DMS 273 (cell line): ENCODE measurements at regions not wholly inside any gene's neighbourhood (a gene's known extent, or its start where the extent isn't known, plus 50 kb on each side); places are given as distances from the start of the nearest gene placed in this dataset.
A peak's percentile ranks its signal among the peaks of the same experiment; 100 is the strongest.

Source experiments
- DNase-seq: peaks from one replicate; lab custom pipeline; 2025; ENCODE audit not compliant: unreplicated experiment; lab: John Stamatoyannopoulos, UW

GRCh38 chr4:36709991-36710390 is 428.6 kb downstream of the DTHD1 start:
- DNase-seq: peak; percentile 55

GRCh38 chr4:36712013-36712412 is 430.6 kb downstream of the DTHD1 start:
- no peak for DNase-seq

GRCh38 chr4:36716874-36717273 is 435.5 kb downstream of the DTHD1 start:
- DNase-seq: no peak

DNA sequence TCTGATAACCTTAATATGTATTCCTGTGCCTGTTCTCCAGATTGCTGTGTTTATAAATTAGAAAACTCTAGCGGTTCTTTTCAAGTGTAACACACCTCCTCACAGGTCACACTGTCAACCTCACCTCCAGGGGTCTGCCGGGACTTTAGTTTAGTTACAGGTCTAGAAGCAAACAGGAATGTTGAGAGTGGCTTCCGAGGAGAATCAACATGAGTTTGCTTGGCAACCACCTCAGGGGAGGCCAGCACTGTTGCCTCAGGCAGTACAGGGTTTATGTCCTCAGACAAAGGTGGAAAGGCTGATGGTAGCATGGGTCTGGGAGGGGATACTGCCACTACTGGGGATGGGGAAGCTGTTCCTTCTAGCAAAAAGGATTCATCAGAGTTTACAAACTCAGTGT is 438.0 kb downstream of the DTHD1 start:
- DNase-seq: no peak

- DNase-seq: no peak
Observed at GRCh38 chr4:36722986-36723385, 441.6 kb downstream of the DTHD1 start.

DNA sequence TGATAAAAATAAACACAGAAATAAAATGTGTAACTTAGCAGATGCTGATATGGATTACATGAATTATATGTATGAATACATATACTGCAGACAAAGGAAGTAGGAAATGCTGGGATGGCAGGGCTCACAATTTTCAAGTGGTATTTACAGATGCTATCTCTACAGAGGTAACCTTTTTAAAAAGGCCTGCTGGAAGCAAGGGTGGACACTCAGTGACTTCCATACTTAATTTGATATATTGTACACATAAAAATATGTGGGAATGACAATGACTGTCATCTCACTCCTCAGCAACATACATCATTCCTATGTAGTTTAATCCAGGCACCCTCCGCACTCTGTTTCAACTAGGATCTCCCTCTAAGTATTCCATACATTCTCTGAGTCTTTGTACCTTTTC is 452.9 kb downstream of the DTHD1 start:
- DNase-seq: no peak

DNA sequence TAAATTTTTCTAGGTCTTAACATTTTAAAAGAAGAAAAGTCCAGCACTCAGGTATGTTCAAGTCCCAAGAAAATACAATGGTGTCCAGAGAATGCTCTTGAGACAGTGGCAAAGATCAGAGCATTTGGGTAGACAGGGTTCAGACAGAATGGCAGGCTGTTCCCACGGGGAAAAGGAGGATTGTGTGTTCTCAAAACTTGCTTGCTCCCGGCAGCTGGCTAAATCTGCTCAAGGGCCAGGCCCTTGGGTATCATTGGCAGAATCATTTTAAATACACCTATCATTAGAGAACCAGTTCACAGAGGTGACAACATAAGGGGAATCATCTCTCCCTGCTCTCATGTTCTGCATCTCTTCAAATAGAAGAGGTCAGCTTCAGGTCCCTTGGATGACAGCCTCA is 456.3 kb downstream of the DTHD1 start:
- DNase-seq: peak; percentile 42

GRCh38 chr4:36740796-36741310 is 459.4 kb downstream of the DTHD1 start:
- peak; percentile 87 for DNase-seq

DNA sequence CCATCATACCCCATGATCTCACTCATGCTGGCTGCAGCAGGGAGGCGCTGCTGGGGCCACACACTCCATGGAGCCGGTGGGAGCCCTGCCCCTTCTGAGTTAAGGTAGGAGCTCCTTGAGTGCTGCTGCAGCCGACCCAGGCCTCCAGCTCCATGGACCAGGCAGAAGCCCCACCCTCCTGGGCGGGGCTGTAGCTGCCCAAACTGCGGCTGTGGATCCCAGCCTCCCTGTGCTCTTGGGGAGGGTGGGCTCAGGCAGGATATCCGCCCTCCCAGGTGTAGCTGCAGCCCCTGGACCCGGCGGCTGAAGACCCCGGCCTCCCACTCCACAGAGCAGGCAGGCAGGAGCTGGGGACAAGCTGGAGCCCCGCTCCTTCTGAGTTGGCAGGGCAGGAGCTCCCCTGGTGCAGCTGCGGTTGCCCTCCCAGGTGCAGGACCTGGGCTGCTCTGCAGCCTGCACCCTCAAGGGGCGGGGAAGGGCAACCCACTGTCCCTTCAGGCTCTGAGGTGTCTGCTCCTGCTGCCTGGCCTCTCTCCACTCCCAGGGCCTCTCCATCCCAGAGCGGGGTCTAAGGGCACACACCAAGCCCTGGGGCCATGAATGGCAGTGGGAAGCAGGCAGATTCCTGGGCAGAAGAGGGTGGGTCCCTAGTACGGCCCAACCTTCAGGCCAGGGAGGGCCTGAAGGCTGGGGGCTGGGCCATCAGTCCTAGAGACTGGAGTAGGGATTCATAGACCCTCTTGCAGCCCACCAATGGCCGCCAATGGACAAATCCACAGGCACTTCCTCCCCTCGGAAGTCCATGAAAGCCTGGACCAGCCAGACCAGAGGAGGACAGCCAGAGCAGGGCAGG is 466.1 kb downstream of the DTHD1 start:
- DNase-seq: no peak

DNA sequence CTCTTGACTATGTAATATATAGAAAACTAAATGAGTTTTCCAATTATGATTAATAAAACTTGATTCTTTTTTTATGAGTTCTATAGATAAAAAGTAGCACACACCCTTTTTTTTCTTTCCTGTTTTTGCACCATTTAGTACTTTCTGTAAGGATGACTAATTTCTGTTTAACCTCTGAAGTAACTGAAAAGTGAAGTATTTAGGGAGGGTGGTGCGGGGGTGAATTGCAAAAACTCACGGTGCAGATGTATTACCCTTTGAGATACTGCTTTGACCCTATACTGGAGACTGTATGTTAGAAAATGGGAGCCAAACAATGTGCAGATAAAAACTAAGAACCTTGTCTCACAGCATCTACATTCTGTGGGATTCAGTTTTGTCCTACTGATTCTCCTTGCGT is 471.6 kb downstream of the DTHD1 start:
- no peak for DNase-seq

DNA sequence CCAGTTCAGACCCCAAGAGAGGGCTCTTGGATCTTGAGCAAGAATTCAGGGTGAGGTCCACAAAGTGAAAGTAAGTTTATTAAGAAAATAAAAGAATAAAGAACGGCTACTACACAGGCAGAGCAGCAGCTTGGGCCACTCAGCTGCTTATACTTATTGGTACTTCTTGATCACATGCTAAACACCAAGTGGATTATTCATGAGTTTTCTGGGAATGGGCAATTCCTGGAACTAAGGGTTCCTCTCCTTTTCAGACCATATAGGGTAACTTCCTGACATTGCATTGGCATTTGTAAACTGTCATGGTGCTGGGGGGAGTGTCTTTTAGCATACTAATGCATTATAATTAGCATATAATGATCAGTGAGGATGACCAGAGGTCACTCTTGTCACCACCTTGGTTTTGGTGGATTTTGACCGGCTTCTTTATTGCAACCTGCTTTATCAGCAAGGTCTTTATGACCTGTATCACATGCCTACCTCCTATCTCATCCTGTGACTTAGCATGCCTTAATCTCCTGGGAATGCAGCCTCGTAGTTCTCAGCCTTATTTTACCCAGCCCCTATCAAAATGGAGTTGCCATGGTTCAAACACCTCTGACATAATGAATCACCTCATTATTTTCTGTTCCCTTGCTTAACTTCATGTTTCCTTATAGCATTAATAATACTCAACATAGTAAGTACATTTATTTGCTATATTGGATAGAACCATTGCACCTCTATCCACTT is 476.3 kb downstream of the DTHD1 start:
- no peak for DNase-seq

DNA sequence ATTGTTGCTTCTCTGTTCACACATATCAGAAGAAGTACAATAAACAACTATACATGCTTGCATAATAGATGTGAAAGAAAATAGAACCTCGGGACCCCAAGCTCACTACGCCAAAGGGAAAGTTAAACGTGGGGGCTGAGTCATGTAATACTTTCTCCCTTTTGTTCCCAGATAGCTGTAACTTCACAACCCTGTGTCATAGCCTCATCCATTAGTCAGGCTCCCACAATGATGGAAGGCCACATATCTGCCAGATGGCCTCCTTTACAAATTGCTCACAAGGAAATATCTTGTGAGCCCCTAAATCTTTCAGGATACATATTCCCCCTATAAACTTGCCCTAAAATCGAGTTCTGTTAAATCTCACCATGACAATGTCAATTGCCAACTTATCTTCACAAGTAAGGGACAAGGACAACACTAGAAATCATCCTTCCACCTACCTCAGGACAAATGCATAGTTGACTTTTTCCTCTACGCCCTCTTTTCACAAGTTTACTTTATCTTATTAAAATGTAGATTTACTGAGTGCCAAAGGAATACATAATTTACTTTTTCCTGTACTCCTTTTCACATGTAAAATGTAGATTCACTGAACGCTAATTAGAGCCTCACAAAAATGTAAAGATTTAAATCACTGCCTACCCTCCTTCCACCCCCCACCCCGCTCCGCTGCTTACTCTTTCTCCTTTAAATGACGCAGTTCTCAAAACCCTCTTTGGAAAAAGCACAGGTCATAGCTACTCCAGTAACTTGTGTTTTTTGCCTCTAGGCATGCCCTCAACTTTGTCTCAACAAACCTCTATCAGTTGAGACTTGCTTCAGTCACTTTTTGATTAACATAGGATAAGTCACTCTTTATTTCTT is 477.1 kb downstream of the DTHD1 start:
- DNase-seq: no peak

DNA sequence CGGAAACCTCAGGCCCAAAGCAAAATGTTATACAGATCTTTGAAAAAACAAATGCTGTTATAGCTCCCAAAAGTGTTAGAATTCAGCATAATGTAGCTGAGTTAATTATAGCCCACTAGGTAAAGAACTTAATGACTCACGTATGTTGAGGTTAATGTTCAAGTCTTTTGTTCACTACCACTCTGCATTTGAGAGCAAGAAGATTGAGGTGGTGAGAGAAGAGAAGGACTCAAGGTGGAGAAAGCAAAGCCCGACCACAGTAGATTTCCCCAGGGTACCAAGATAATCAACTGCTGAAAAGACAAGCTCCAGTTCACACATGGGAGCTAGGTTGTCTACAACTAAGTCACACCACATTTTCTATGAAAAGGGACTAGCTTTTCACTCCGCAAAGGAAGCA is 480.2 kb downstream of the DTHD1 start:
- no peak for DNase-seq

DNA sequence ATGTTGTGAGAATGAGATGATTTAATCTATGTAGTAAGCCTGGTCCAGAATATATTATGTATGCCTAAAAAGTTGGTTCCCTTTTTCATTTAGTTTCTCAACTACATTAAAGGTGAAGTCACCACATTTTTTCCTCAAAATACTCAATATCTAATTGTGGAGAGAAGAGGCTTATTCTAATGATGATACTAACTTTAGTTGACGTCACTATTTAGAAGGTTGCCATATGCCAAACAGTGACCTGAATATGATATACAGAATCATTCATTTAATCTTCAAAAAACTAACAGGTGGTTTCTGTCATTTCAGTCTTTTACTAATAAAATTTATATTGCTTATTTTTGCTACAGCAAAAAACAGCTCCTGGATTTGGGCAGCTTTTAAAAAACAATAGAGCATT is 480.7 kb upstream of the NWD2 start:
- DNase-seq: no peak

GRCh38 chr4:36767596-36767995 is 476.9 kb upstream of the NWD2 start:
- no peak for DNase-seq

DNA sequence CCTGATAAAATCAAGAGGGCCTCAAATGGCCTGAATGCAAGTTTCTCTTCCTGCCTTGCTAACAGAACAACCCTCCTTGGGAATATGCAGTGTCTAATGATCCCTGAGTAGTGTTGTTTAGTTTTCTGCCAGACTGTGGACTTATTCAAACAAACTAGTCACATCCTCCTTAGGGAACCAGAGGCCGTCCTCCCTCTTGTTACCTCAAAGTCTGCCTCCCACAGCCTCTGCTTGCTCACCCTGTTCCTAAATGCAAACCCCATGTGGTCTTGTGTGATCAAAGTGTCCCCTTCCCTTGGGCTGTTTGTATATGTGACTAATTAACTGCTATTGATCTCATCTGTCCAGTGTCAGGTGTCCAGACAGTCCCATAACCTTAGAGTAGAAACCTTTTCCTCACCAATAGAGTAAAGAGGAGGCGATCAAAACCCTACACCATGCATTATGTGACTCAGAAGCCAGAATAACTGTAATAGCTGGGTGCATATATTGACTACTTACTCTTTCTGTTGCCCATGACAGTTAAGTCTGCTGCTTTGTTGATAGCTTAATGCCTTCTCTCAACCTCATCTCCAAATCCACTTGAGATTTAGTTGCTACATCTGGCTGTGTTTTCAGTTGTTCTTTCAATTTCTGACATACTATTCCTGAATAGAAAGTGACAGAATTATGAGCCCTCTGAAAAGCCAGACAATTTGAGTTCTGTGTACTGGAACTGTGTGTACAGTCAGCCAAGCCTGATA is 473.0 kb upstream of the NWD2 start:
- no peak for DNase-seq

DNA sequence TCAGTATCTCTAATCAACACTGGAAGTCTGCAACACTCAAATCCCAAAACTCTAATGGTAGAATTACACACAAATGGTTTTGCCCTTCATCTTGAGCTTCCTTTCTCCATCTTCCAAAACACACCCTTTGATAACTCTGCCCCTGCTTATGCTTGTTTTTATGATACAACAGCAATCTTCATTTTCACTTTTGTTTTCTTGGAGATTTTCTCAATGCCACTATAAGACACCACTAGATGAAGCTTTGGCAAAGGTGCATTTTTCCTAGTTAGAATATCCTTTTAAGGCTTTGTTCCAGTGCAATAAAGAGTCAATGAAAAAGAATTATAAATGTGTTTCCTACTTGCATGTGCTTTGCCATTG is 472.4 kb upstream of the NWD2 start:
- DNase-seq: no peak

- no peak for DNase-seq
Observed at GRCh38 chr4:36773467-36773866, 471.1 kb upstream of the NWD2 start.

GRCh38 chr4:36775544-36775943 is 469.0 kb upstream of the NWD2 start:
- no peak for DNase-seq

DNA sequence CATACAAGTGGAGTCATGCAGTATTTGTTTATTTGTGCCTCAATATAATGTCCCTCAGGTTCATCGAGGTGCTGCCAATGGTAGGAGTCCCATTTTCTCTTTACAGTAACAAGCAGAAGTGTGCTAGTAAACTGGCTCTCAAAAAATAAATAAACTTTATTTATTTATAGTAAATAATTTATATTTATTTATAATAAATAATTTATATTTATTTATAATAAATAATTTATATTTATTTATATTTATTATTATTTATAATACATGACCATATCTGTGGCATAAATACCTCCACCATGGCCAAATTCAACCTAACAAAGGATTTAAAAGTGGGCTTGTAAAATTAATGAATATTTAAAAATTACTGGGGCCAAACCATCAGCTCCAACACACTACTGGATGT is 464.9 kb upstream of the NWD2 start:
- DNase-seq: no peak

DNA sequence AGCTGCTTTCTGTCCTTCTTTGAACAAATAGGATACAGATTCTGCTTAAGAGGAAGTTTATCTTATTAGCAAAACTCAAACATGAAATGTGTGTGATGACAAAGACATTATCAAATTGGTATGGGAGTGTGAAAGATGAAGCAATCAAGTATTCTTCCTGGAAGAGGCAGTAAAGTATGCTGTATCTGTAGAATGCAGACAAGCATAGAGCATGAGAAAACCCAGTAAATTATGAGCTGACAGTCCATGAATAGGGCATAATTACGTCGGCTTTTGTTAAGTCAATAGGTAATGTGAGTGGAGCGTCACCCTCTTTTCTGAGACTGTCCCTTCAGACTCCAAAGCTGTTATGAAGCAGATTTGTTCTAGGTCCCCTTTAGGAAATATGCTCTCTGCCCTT is 458.6 kb upstream of the NWD2 start:
- DNase-seq: no peak
